ENCODE measurements at regions not wholly inside any gene's neighbourhood (a gene's known extent, or its start where the extent isn't known, plus 50 kb on each side); places are given as distances from the start of the nearest gene placed in this dataset.

DNA sequence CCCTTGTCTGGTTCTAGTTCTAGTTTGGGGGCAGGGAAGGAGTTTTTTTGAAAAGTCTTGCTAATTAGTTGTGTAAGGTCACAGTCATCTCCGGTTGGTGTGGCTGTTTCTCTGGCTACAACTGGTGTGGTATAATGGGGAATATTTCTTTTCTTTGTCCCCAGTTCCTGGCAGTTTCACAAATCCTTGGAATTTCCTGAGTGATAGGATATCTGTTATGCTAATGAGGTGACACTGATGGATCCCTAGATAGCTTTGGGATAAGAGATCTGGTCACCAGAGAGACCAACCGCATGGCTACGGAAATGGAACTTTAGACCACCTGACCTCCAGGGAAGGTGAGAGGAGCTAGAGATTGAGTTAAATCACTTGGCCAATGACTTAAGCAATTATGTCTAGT, 494.6 kb downstream of the ARHGEF28 start:
- no peak for DNase-seq (ENCODE audit: low spot score)
- no peak for TF ChIP-seq CTCF (IDR thresholded peaks at IDR 0.05; ENCODE audit: extremely low read depth, missing control alignments)

DNA sequence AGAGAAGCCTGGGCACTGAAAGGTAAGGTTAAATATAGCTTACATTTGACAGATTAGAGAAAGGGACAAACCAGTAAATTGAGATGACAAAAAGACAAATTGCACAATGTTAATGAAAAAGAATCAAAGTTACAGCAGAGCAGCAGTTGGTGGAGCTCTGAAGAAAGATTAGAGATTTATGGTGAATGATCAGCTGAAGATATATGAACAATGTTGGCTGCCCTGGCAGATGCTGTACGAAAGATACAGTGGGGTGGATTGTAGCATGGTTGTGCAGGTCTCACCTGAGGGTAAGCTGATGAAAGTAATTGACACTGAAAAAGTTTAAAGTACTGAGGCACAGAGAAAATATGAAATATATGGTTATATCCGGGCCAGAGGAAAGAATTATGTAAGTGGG, 492.1 kb downstream of the ARHGEF28 start:
- DNase-seq (ENCODE audit: low spot score) = no peak
- TF ChIP-seq CTCF (IDR thresholded peaks at IDR 0.05; ENCODE audit: extremely low read depth, missing control alignments) = no peak

DNA sequence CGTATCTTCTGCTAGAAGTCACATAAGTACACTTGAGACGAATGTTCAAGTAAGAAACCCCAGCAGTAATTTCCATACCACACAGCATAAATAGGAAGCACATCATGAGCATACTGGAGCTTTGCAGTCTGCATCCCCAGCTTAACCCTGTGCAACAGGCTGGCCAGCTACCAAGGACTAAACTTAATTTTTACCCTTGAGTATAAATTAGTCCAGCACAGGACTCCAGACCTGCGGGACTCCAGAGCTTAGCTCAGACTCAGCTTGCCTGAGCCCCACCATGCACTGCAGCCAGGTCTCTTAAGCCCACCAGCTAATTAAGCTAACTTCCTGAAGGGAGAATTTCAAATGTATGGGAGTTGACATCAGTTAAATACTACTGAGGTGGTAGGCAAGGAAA, 491.0 kb downstream of the ARHGEF28 start:
- TF ChIP-seq CTCF (IDR thresholded peaks at IDR 0.05; ENCODE audit: extremely low read depth, missing control alignments) = no peak
- no peak for DNase-seq (ENCODE audit: low spot score)

- DNase-seq (ENCODE audit: low spot score) = no peak
These were observed 490.3 kb downstream of the ARHGEF28 start for GRCh38 chr5:74116266-74116665.

GRCh38 chr5:74113927-74114326, 487.9 kb downstream of the ARHGEF28 start:
- no peak for DNase-seq (ENCODE audit: low spot score)
- no peak for TF ChIP-seq CTCF (IDR thresholded peaks at IDR 0.05; ENCODE audit: extremely low read depth, missing control alignments)

More at GRCh38 chr5:74116266-74116665, 490.3 kb downstream of the ARHGEF28 start:
- no peak for TF ChIP-seq CTCF (IDR thresholded peaks at IDR 0.05; ENCODE audit: extremely low read depth, missing control alignments)

DNA sequence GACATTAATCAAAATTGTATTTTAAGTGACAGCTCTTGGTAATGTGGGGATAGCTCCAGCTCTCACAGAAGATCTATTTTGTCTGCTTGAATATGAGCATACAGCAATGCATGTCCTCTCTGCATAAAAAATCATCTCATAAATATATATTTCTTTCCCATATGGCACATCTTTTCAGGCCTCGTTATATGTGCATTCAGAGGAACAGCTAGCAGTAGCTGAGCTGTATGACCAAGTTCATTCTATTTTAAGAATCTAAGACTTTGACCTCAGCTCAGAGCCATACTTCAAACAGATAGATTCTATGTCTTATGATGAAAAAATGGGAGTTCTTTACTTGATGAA, 487.2 kb downstream of the ARHGEF28 start:
- no peak for TF ChIP-seq CTCF (IDR thresholded peaks at IDR 0.05; ENCODE audit: extremely low read depth, missing control alignments)
- DNase-seq (ENCODE audit: low spot score) = no peak

DNA sequence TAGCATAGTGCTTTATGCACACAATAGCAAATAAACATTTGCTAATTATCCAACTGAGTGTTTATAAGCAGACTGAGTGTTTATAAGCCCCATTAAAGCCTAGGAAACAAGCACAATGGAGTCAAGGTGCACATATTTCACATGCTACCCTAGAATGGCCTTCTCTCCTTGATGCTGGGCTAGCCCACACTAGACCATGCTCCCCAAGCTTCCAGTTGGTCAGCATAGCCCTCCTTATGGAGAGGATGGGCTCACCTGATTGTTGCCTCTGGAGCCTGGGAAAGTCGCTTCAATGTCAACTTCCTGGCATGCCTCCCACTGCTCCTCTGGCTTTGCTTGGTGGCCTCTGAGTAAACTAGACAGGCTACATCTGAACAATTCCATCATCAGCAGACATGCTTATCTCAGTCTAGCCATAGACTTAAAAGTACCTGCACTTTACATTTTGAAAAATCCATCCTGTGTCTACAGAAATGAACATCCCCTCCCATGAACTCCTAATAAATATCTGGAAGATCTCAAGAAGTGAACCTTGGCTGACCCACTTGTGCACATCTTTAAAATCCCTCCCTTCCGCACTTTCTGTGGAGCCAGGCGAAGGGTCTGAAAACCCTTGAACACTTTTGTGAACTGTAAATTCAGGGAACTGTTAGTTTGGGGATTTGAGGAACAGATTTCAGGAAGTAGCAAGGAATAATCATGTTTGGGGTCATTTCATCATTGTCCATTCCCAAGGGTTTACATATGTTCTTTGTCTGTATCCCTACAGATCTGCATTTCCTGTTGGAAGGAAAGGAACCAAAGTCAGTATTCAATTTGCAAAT, 486.6 kb downstream of the ARHGEF28 start:
- no peak for DNase-seq (ENCODE audit: low spot score)
- TF ChIP-seq CTCF (IDR thresholded peaks at IDR 0.05; ENCODE audit: extremely low read depth, missing control alignments) = no peak

Measured in GM20000 (cell line).